Stimulated activated CD8-positive, alpha-beta memory T cell treated with anti-CD3 and anti-CD28 coated beads, Interleukin-7, amount 100 ng/mL, for 1 hour (primary cell): ENCODE measurements at regions not wholly inside any gene's neighbourhood (a gene's known extent, or its start where the extent isn't known, plus 50 kb on each side); places are given as distances from the start of the nearest gene placed in this dataset.
"Not testable (repeated sequence)": the region's sequence is repeated elsewhere in the genome, so short reads cannot be mapped to it uniquely, and the experiment has no call there.

ENCODE experiments used
- DNase-seq, 2 donors: peaks; one replicate each; pipeline ENCODE4 v3.0.0-alpha.2; 2020; ENCODE audit warnings: low read depth in 2 of 2

- DNase-seq, result no peak
These were observed 748.6 kb downstream of the TENT5A start for GRCh38 chr6:81003894-81004293.

GRCh38 chr6:81003156-81003555 lies 749.3 kb downstream of the TENT5A start:
- no peak for DNase-seq

GRCh38 chr6:81002126-81002525 lies 750.4 kb downstream of the TENT5A start:
- no peak for DNase-seq

GRCh38 chr6:80991316-80991715 lies 761.2 kb downstream of the TENT5A start:
- no peak for DNase-seq

- DNase-seq, result no peak
These were observed 763.6 kb downstream of the TENT5A start for GRCh38 chr6:80988892-80989291.

- DNase-seq, result no peak
These were observed 764.2 kb downstream of the TENT5A start for GRCh38 chr6:80988286-80988685.

- not testable (repeated sequence) for DNase-seq
These were observed 771.3 kb downstream of the TENT5A start for GRCh38 chr6:80981226-80981625.

- no peak for DNase-seq
These were observed 776.1 kb downstream of the TENT5A start for GRCh38 chr6:80976336-80976735.

- DNase-seq, result no peak
These were observed 777.9 kb downstream of the TENT5A start for GRCh38 chr6:80974579-80974978.

GRCh38 chr6:80969439-80969838 lies 783.0 kb downstream of the TENT5A start:
- no peak for DNase-seq

GRCh38 chr6:80967609-80968008 lies 784.9 kb downstream of the TENT5A start:
- no peak for DNase-seq

- DNase-seq, result no peak
These were observed 790.1 kb downstream of the TENT5A start for GRCh38 chr6:80962382-80962781.

- no peak for DNase-seq
These were observed 791.3 kb downstream of the TENT5A start for GRCh38 chr6:80961166-80961565.

GRCh38 chr6:80959034-80959433 lies 793.4 kb downstream of the TENT5A start:
- no peak for DNase-seq

- DNase-seq, result no peak
These were observed 795.6 kb downstream of the TENT5A start for GRCh38 chr6:80956898-80957297.

GRCh38 chr6:80952479-80952878 lies 800.0 kb downstream of the TENT5A start:
- DNase-seq, result not testable (repeated sequence)

- no peak for DNase-seq
These were observed 806.1 kb downstream of the TENT5A start for GRCh38 chr6:80946402-80946801.

GRCh38 chr6:80942911-80943310 lies 809.6 kb downstream of the TENT5A start:
- DNase-seq, result no peak

- DNase-seq, result no peak
These were observed 811.5 kb downstream of the TENT5A start for GRCh38 chr6:80940976-80941375.

- DNase-seq, result no peak
These were observed 811.9 kb downstream of the TENT5A start for GRCh38 chr6:80940571-80940970.

GRCh38 chr6:80939898-80940297 lies 812.6 kb downstream of the TENT5A start:
- DNase-seq, result no peak

- no peak for DNase-seq
These were observed 813.0 kb downstream of the TENT5A start for GRCh38 chr6:80939480-80939879.

GRCh38 chr6:80938131-80938530 lies 814.4 kb downstream of the TENT5A start:
- DNase-seq, result no peak

- DNase-seq, result no peak
These were observed 820.1 kb downstream of the TENT5A start for GRCh38 chr6:80932359-80932758.

GRCh38 chr6:80930376-80930775 lies 822.1 kb downstream of the TENT5A start:
- DNase-seq, result no peak
